PFSK-1 (cell line): ENCODE measurements at regions not wholly inside any gene's neighbourhood (a gene's known extent, or its start where the extent isn't known, plus 50 kb on each side); places are given as distances from the start of the nearest gene placed in this dataset.

Source experiments
- POLR2AphosphoS5 ChIP-seq: IDR thresholded peaks from 2 replicates; pipeline ENCODE4 v1.6.1; 2012; ENCODE audit warnings: low read depth, mild to moderate bottlenecking, control low read depth, low read length, moderate library complexity
- SIN3A ChIP-seq: IDR thresholded peaks from 2 replicates; pipeline ENCODE4 v1.6.1; 2012; ENCODE audit warnings: mild to moderate bottlenecking, low read length, moderate library complexity, borderline replicate concordance; ENCODE audit not compliant: insufficient read depth
- TAF1 ChIP-seq: IDR thresholded peaks from 2 replicates; pipeline ENCODE4 v1.6.1; 2012; ENCODE audit warnings: low read length, control low read depth, borderline replicate concordance; ENCODE audit not compliant: insufficient read depth

DNA sequence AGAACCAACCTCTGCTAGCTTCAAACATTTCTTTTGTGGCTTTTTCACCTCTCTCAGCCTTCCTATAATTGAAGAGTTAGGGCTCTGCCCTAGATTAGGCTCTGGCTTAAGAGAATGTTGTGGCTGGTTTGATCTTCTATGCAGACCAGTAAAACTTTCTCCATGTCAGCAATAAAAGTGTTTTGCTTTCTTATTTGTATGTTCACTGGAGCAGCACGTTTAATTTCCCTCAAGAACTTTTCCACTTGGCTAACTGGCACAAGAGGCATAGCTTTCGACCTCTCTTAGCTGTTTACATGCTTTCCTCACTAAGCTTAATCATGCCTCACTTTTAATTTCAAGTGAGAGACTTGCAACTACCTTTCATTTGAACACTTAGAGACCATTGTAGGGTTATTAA is 964.7 kb downstream of the ROBO2 start:
- TF ChIP-seq POLR2AphosphoS5 (no peak), TAF1 (no peak), SIN3A (no peak)
